Vagina (tissue), 2 donors: ENCODE measurements at regions not wholly inside any gene's neighbourhood (a gene's known extent, or its start where the extent isn't known, plus 50 kb on each side); places are given as distances from the start of the nearest gene placed in this dataset.

ENCODE experiments used
- CTCF ChIP-seq, 3 experiments: fragments of 450-650 bp in 2 of 3; fragments of 200-600 bp in 1 of 3; sonication (generic) in 1 of 3; IDR thresholded peaks; one replicate each; pipeline ENCODE4 v1.5.1; 2017 to 2019; ENCODE audit warnings: antibody characterized with exemption in 3 of 3, mild to moderate bottlenecking in 2 of 3, moderate library complexity in 2 of 3
- POLR2A ChIP-seq, 2 donors: fragments of 450-650 bp; IDR thresholded peaks; one replicate each; pipeline ENCODE4 v1.6.1; 2017; ENCODE audit warnings: antibody characterized with exemption in 2 of 2, mild to moderate bottlenecking in 2 of 2, moderate library complexity in 2 of 2
- POLR2AphosphoS5 ChIP-seq, 2 donors: sonication (generic); formaldehyde crosslinking; IDR thresholded peaks; one replicate each; pipeline ENCODE4 v1.9.0; 2017; ENCODE audit warnings: antibody characterized with exemption in 2 of 2, mild to moderate bottlenecking in 2 of 2, low read depth in 1 of 2; ENCODE audit not compliant: insufficient read depth in 1 of 2

GRCh38 chr14:36423430-36423829 is 96.6 kb downstream of the NKX2-1 start:
- TF ChIP-seq CTCF (IDR thresholded peaks at IDR 0.05) (no peak), POLR2A (IDR thresholded peaks at IDR 0.05) (no peak), POLR2AphosphoS5 (IDR thresholded peaks at IDR 0.05; ENCODE audit: insufficient read depth in 1 of 2, low read depth in 1 of 2) (no peak)
